ENCODE measurements at regions not wholly inside any gene's neighbourhood (a gene's known extent, or its start where the extent isn't known, plus 50 kb on each side); places are given as distances from the start of the nearest gene placed in this dataset.

DNA sequence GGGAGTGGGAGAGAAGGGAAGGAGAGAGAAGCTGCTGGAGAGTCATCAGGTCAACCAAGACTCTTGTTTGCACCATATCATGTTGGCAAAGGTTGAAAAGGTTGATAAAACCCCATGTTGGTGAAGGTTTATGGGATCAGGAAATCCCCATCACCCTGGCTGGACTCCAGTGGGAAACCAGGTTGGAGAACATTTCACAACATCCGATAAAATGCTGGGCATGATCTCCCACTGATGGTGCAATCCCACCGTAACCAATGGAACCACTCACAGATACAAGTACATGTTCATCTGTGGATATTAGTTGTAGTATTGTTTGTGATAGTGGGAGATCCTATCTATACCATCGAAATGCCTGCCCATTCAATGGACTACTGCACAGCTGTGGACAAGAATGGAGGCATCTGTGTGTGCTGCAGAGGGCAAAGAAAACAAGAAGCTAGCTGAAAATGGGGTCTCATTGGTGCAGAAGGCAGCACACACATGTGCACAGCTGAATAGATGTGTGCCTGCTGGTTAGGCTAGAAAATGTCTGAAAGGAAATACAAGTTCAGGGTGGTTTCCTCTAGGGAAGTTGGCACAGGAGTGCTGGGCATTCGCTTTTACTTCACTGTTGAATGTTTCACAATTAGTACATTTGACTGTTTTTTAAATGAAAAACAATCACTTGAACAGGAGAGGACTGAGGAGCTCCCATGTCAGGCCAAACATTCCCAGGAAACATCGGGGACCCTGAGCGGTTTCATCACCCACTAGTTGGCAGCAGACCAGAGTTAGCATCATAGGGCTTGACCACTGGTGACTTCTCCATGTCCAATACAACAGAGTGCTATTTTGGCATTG lies 80.4 kb upstream of the MGMT start:
- no peak for DNase-seq

- DNase-seq = no peak
Measured at GRCh38 chr10:129387258-129387525, 79.8 kb upstream of the MGMT start.

GRCh38 chr10:129388435-129388834 lies 78.6 kb upstream of the MGMT start:
- no peak for DNase-seq

GRCh38 chr10:129389194-129389593 lies 77.8 kb upstream of the MGMT start:
- DNase-seq = no peak

GRCh38 chr10:129390147-129390546 lies 76.9 kb upstream of the MGMT start:
- no peak for DNase-seq

GRCh38 chr10:129390726-129391125 lies 76.3 kb upstream of the MGMT start:
- no peak for DNase-seq

GRCh38 chr10:129391464-129391863 lies 75.6 kb upstream of the MGMT start:
- DNase-seq = no peak

DNA sequence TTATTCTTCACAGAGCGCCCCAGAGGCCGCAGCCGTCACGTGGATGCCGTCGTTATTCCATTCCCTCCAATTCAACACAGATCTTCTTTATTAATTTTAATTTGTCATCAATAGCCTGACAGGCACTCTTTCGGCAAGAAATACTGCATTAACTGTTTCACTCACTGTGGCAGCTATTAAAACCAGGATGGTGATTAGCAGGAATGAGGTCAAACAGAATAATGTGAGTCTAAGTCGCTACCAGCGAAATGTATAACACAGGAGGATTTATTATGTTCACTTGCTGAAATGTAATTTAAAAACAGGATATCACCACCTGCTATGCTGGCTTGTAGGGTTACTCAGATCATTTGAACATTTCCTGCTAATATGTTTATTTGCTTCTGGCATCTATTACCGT lies 74.2 kb upstream of the MGMT start:
- DNase-seq = no peak

- no peak for DNase-seq
Measured at GRCh38 chr10:129393812-129394211, 73.2 kb upstream of the MGMT start.

DNA sequence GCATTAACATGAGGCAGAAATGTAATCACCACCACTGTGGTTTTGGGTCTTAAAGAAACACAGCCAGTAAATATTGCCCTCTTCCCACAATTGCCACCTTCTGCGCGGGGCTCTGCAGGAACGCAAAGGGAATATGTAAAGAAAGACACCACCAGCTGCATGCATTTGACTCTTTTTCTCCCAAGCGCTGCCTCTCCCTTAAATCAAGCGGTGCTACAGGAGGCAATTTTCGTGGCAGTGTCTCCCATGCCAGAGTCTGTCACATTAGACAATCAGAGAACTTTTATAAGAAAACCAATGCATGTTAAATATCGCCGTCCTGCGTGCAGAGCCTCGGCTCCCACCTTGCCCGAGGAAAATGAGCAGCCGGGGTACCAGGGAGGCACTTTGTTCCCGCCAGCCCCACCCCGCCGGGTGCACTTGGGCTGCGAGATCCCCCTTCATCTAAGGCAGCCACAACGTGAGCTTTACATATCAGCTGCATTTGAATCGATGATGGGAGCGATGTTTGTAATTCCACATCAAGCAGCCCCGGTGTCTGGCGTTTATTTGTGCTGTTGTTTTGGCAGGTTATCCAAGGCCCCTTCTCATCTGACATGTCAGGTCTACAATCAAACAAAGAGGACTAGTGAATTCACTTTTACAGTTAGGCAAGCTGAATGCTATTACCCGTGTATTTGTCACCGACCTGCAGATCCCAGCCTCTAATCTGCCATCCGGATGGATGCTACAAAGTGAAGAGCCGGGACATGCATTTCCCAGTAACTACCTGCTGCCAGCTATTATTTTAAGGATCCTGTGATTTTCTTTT lies 72.3 kb upstream of the MGMT start:
- DNase-seq = no peak

DNA sequence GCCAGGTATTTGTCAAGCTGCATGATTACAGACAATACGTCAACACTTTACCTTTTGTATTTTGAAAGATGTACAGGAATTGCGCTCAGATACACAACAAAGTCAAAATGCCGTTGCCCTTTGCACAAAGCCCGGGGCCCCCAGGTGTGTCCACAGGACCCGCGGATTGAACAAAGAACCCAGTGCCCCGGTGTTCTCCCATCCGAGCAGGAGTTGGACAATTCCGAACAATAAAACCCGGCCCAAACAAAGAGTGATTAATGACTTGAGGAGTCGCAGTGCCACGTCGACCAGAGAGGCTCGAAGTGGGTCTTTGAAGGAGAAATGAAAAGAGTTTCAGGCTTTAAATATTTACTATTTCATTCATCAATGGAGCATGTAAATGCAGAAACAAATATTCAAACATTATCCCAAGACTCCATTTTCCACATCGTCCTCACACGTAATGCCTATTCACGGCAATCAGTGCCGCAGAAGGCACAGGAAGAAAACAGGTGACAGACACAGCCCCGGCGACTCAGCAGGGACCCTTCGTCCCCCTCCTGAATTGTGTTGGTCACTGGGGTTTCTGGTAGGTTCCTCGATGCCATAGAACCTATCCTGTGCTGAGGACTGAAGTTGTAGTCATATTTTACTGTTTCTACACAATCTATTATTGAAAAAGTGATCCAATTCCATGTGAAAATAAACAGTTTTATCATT lies 70.9 kb upstream of the MGMT start:
- DNase-seq = no peak

DNA sequence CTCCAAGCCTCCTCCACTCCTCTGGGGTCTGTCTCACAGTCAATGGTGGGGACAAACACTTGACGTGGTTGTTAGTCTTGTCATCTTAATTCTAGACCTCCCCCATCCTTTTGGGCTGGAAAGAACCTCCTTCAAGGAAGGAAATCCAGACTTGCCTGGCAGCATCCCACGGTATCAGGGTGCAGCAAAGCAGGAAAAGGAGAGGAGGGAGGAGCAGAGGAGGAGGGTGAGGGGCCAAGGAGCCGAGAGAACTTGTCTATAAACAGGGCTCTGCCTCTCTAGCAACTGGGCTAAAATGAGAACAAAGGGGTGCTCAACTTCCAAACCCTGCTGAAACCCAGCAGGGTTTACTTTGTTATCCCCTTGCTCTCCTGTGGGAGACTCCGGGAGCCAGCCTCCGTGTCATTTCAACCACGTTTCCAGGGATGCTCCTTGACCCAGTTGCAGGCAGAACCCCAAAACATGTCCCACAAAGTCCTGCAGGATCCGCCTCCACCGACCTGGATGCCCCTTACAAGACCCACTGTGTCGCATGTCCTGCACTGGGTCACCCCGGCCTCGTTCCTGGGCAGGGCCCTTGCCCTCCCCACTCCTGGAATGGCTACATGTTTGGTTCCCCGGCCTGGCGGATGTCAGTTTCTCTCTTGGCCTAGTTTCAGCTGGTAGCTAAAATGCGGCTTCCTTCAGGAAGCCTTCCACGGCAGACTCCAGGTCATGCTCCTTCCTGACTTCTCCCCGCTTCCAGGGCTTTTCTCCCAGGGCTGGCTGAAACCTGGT lies 69.7 kb upstream of the MGMT start:
- DNase-seq = no peak

DNA sequence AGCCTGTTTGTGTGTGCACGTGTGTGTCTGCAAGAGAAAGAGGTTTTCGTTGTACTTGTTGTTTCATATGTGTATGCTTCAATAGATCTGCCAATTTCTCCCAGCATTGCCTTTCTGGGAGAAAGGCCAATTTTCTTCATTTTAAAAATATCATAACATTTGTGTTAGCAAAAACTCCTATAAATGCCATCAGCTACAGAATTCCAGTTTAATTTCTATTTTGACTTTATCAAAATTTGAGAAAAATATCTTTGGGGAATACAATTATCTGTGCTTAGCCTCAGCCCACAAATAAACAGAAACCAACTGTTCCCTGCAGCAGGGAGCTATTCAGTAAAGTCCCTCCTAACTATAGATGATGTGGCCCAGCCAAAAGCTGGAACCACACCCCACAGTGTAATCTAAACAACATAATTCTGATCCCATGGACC lies 68.3 kb upstream of the MGMT start:
- DNase-seq = no peak

- no peak for DNase-seq
Measured at GRCh38 chr10:129400426-129400825, 66.6 kb upstream of the MGMT start.

DNA sequence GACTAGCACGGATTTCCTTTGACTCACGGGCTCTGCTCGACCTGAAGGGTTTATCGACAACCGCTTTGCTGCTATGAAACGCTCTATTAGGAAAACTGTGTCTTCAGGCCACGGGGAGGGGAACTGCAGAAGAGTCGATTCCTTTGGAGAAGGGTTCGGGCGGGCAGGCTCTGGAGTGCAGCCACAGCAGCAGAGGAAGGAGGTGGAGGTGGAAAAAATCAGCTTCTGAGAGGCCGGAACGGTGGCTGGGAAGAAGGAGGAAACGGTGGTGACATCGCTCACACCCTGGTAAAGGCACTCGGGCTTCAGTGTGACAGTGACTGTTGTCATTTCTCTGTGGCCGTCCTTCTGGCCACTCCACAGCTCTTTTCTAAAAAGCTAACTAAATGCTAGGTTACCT lies 64.6 kb upstream of the MGMT start:
- DNase-seq = no peak

- DNase-seq = no peak
Measured at GRCh38 chr10:129404091-129404490, 63.0 kb upstream of the MGMT start.

DNA sequence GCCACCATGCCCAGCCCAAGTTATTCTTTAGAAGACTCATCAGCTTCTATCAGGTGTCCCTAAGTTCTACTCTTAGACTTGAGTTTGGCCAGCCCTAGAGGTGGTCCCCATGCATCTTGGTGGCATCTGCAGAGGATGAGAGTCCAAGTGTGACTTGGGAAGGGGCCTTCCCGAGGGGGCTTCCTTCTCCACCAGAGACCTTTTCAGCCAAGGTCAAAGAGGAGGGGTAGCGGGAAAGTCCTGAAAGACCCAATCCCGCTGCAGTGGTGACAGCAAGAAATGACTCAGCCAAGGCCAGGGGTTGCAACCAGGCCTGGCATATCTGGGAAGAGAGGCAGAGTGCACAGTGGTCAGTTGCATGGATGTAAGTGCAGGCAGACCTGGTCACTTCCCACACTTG lies 61.7 kb upstream of the MGMT start:
- no peak for DNase-seq

- DNase-seq = peak in 1 of 14 donors; percentile 56
Measured at GRCh38 chr10:129410688-129411392, 56.2 kb upstream of the MGMT start.

- no peak for DNase-seq
Measured at GRCh38 chr10:129411393-129411705, 55.7 kb upstream of the MGMT start.

DNA sequence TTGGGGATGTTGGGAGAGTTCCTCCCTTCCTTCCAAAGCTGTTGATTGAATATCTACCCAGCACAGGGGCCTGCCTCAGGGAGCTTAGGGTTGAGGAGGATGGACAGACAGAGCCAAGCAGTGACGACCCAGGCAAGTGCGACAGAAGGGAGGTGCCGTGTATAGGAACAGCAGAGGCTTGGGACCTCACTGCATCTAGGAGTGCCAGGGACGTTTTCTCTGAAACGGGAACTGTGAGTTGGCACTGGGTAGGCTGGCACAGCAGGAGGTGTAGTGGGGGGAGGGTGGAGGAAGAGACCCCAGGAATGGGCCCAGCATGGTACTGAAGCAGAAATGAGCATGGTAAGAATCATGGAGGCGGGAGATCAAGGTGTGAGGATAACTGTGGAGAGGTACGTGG lies 55.3 kb upstream of the MGMT start:
- no peak for DNase-seq

DNA sequence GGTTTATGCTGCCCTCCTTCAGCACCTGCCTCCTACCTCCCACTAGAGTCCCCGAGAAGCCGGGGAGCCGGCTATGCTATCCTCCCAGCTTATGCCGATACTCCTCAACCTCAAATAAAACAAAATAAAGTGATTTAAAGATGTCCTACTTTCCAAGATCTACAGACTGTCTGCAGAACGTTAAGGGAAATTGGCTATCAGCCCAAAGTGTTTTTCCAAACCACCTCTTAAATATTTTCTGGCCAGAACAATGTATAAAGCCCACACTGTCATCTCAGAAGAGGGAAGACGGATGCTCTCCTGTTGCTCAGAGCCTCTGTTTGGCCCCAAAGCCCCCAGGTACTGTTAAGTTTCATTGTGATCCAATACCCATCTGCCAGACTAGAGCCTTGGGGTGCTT lies 54.0 kb upstream of the MGMT start:
- no peak for DNase-seq
